Esophagus squamous epithelium (tissue), 5 donors: ENCODE measurements at regions not wholly inside any gene's neighbourhood (a gene's known extent, or its start where the extent isn't known, plus 50 kb on each side); places are given as distances from the start of the nearest gene placed in this dataset.
"Not testable (repeated sequence)": the region's sequence is repeated elsewhere in the genome, so short reads cannot be mapped to it uniquely, and the experiment has no call there.

Experiments used
- DNase-seq: peaks from one replicate; lab custom pipeline; 2025; lab: John Stamatoyannopoulos, UW
- H3K27ac ChIP-seq, 4 donors: fragments of 200-600 bp; sonication (generic); one replicate each; pipeline ENCODE4 v1.5.1; 2016 to 2019; ENCODE audit warnings: mild to moderate bottlenecking in 1 of 4
- H3K27me3 ChIP-seq, 4 donors: fragments of 200-600 bp; sonication (generic); 1 replicate in 3 of 4; 2 replicates in 1 of 4; pipeline versions ENCODE4 v1.5.1 to v1.6.0; 2017 to 2021; ENCODE audit warnings: antibody characterized with exemption in 1 of 4
- H3K36me3 ChIP-seq, 3 donors: fragments of 200-600 bp; sonication (generic); one replicate each; pipeline ENCODE4 v1.5.1; 2016 to 2019
- H3K4me1 ChIP-seq, 3 donors: fragments of 200-600 bp; sonication (generic); one replicate each; pipeline ENCODE4 v1.5.1; 2017 to 2019
- H3K4me3 ChIP-seq, 4 donors: fragments of 200-600 bp; sonication (generic); 1 replicate in 3 of 4; 2 replicates in 1 of 4; pipeline ENCODE4 v1.5.1; 2016 to 2019; ENCODE audit warnings: mild to moderate bottlenecking in 2 of 4, moderate library complexity in 1 of 4
- H3K9me3 ChIP-seq, 3 donors: fragments of 200-600 bp; sonication (generic); one replicate each; pipeline ENCODE4 v1.5.1; 2016 to 2019
- POLR2A ChIP-seq, 4 donors: fragments of 450-650 bp; IDR thresholded peaks; one replicate each; pipeline ENCODE4 v1.6.1; 2017; ENCODE audit warnings: antibody characterized with exemption in 4 of 4, mild to moderate bottlenecking in 4 of 4, moderate library complexity in 3 of 4
- WGBS, 2 donors: methylation state at CpG; one replicate each; pipeline ENCODE4 v1.1.5; 2018; 5-methylcytosine and 5-hydroxymethylcytosine counted together
- intact Hi-C: fragments of 100-400 bp; cut with DNase I; formaldehyde crosslinking; loops from one replicate; pipeline ENCODE4 v1.15.0; 2022
- TF ChIP-seq, protein P1 (sequence below), 6 experiments: fragments of 450-650 bp in 4 of 6; fragments of 200-600 bp in 2 of 6; sonication (generic) in 2 of 6; IDR thresholded peaks; one replicate each; pipeline ENCODE4 v1.5.1; 2016 to 2019; ENCODE audit warnings: antibody characterized with exemption in 6 of 6, mild to moderate bottlenecking in 4 of 6, moderate library complexity in 4 of 6
- donor health status: DM: yes; HTN: yes; CAD: no.

DNA sequence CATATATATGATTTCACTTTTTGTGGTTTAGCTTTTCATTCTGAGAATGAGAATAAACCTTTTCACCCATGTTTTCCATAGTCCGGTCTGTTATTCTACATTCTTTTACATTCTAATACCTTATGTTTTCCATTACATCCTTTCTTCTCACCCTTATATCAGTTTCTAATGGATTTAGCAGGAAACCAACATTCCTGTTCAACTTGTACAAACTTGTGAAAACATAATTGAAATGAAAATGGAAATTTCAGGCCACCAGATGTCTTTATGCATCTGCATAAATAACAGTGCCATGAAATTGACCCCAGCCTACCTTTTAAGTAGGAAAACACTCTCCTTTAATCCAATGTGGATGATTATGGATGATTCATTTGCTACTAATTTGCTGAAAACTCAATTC lies 494.8 kb upstream of the ZFP42 start:
- 63% methylated on average over 1 of the region's 1 CpG for WGBS, 2 donors
- no peaks in the 10 kb centered on the region for H3K36me3 ChIP-seq
- DNase-seq, result no peak
- intact Hi-C loops, result no loop called here
- H3K4me1 ChIP-seq, result no peaks in the 10 kb centered on the region
- H3K9me3 ChIP-seq, result no peaks in the 10 kb centered on the region
- no peak overlapping the region for H3K4me3 ChIP-seq
- TF ChIP-seq, protein P1, sequence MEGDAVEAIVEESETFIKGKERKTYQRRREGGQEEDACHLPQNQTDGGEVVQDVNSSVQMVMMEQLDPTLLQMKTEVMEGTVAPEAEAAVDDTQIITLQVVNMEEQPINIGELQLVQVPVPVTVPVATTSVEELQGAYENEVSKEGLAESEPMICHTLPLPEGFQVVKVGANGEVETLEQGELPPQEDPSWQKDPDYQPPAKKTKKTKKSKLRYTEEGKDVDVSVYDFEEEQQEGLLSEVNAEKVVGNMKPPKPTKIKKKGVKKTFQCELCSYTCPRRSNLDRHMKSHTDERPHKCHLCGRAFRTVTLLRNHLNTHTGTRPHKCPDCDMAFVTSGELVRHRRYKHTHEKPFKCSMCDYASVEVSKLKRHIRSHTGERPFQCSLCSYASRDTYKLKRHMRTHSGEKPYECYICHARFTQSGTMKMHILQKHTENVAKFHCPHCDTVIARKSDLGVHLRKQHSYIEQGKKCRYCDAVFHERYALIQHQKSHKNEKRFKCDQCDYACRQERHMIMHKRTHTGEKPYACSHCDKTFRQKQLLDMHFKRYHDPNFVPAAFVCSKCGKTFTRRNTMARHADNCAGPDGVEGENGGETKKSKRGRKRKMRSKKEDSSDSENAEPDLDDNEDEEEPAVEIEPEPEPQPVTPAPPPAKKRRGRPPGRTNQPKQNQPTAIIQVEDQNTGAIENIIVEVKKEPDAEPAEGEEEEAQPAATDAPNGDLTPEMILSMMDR (IDR thresholded peaks at IDR 0.05), result no peak
- TF ChIP-seq POLR2A (IDR thresholded peaks at IDR 0.05), result no peak
- no peak overlapping the region for H3K27ac ChIP-seq
- H3K27me3 ChIP-seq, result no peaks in the 10 kb centered on the region

GRCh38 chr4:187501731-187502130 lies 493.8 kb upstream of the ZFP42 start:
- H3K27ac ChIP-seq, result no peak overlapping the region
- H3K36me3 ChIP-seq, result no peaks in the 10 kb centered on the region
- no peaks in the 10 kb centered on the region for H3K27me3 ChIP-seq
- no peaks in the 10 kb centered on the region for H3K4me1 ChIP-seq
- no peak for DNase-seq
- H3K9me3 ChIP-seq, result no peaks in the 10 kb centered on the region
- 92 to 95% methylated on average over 7 to 8 of the region's 8 CpGs for WGBS, 2 donors
- H3K4me3 ChIP-seq, result no peak overlapping the region
- TF ChIP-seq POLR2A (IDR thresholded peaks at IDR 0.05), result no peak
- TF ChIP-seq, protein P1 (IDR thresholded peaks at IDR 0.05), result no peak
- intact Hi-C loops, result no loop called here

DNA sequence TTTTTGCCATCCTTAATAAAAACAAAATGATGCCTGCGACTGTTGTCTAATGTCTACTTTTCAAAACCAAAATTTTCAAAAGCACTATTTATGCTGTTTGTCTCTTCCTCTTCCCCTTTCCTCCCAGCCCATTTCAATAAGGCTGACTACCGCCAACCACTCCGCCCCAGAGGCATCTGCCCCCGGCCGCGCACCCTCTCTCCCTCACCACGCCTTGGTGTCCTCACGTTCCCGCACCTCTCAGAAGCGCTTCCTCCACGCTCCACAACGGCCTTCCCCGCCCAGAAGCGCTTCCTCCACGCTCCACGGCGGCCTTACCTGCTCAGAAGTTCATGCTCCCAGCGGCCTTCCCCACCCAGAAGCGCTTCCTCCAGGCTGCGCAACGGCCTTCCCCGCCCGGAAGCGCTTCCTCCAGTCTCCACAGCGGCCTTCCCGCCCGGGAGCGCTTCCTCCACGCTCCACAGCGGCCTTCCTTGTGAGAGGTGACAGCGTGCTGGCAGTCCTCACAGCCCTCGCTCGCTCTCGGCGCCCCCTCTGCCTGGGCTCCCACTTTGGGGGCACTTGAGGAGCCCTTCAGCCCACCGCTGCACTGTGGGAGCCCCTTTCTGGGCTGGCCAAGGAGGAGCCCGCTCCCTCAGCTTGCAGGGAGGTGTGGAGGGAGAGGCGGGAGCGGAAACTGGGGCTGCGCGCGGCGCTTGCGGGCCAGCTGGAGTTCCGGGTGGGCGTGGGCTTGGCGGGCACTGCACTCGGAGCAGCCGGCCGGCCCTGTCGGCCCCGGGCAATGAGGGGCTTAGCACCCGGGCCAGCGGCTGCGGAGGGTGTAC lies 490.4 kb upstream of the ZFP42 start:
- no peak for TF ChIP-seq POLR2A (IDR thresholded peaks at IDR 0.05)
- TF ChIP-seq, protein P1 (IDR thresholded peaks at IDR 0.05), result no peak
- intact Hi-C loops, result no loop called here
- no peak overlapping the region for H3K4me3 ChIP-seq
- H3K36me3 ChIP-seq, result no peaks in the 10 kb centered on the region
- H3K9me3 ChIP-seq, result no peaks in the 10 kb centered on the region
- WGBS, 2 donors, result 89% methylated on average over 12 to 13 of the region's 55 CpGs
- no peaks in the 10 kb centered on the region for H3K27me3 ChIP-seq
- DNase-seq, result no peak
- no peaks in the 10 kb centered on the region for H3K4me1 ChIP-seq
- no peak overlapping the region for H3K27ac ChIP-seq

GRCh38 chr4:187505798-187506141 lies 489.8 kb upstream of the ZFP42 start:
- WGBS, 2 donors, result no CpG with 5 or more reads among the region's 23 CpGs
- DNase-seq, result not testable (repeated sequence)

GRCh38 chr4:187516224-187516623 lies 479.3 kb upstream of the ZFP42 start:
- Histone ChIP-seq H3K27ac (no peak overlapping the region), H3K9me3 (no peaks in the 10 kb centered on the region), H3K36me3 (no peaks in the 10 kb centered on the region), H3K4me3 (no peak overlapping the region), H3K4me1 (no peaks in the 10 kb centered on the region), H3K27me3 (no peaks in the 10 kb centered on the region)
- no peak for DNase-seq
- WGBS, 2 donors, result 93 to 100% methylated on average over 1 of the region's 1 CpG
- intact Hi-C loops, result no loop called here
- TF ChIP-seq POLR2A (IDR thresholded peaks at IDR 0.05), result no peak

More at GRCh38 chr4:187505798-187506141, 489.8 kb upstream of the ZFP42 start:
- H3K27ac ChIP-seq, H3K27me3 ChIP-seq, H3K9me3 ChIP-seq, H3K4me1 ChIP-seq, H3K4me3 ChIP-seq, intact Hi-C loops, H3K36me3 ChIP-seq: not testable (repeated sequence)

DNA sequence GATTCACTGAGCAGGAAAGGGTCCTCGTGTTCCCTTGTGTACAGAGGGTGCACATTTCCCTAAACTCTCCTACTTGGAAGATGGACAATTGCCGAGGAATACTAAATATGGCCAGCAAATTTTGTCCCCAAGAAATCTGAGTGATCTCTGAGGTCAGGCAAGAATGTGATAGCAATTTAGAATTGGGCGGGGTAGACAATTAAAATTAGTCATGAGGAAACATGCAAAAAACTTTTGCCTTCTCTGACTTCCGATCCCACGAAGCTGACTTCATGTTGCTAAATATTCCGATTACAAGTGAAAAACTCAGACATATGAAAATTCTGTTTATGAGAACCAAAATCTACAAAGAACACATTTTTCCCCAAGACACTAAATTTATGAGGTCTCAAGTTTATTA lies 453.9 kb upstream of the ZFP42 start:
- Histone ChIP-seq H3K36me3 (no peaks in the 10 kb centered on the region), H3K27ac (no peak overlapping the region), H3K27me3 (no peaks in the 10 kb centered on the region), H3K9me3 (no peaks in the 10 kb centered on the region), H3K4me1 (no peaks in the 10 kb centered on the region), H3K4me3 (no peak overlapping the region)
- WGBS, 2 donors, result 67 to 88% methylated on average over 6 of the region's 6 CpGs
- DNase-seq, result no peak
- intact Hi-C loops, result no loop called here
- TF ChIP-seq POLR2A (IDR thresholded peaks at IDR 0.05), result no peak
- TF ChIP-seq, protein P1 (IDR thresholded peaks at IDR 0.05), result no peak
